A549 (cell line): ENCODE measurements at regions not wholly inside any gene's neighbourhood (a gene's known extent, or its start where the extent isn't known, plus 50 kb on each side); places are given as distances from the start of the nearest gene placed in this dataset.
A peak's percentile ranks its signal among the peaks of the same experiment; 100 is the strongest.

Experiments
- ATAC-seq, 2 experiments: fragments of 200-7000 bp in 1 of 2; fragments of >200 bp in 1 of 2; cut with Nextera tagmentation in 1 of 2; cut with Tn5 transposase in 1 of 2; 3 replicates each; pipeline versions ENCODE4 v1.8.0 to v1.9.1; 2018 to 2020; ENCODE audit warnings: mild to moderate bottlenecking in 1 of 2, moderate library complexity in 1 of 2
- CTCF ChIA-PET: fragments of 300-600 bp; sonication (Branson Sonifier 250); formaldehyde crosslinking; extraction: SDS; loops from one replicate; lab custom pipeline; 2021; ENCODE audit warnings: antibody characterized with exemption, inconsistent platforms; lab: Yijun Ruan, JAX
- POLR2A ChIA-PET: fragments of 350-600 bp; formaldehyde crosslinking; extraction: SDS; loops from one replicate; lab custom pipeline; 2021; ENCODE audit warnings: antibody characterized with exemption, inconsistent platforms; lab: Yijun Ruan, JAX
- DNase-seq, 2 experiments: peaks; one replicate each; pipeline versions ENCODE4 v3.0.0 to v3.0.0-alpha.2; 2011 to 2016; ENCODE audit warnings: low read depth in 1 of 2, low spot score in 1 of 2
- FAIRE-seq: peaks from 2 replicates; lab custom pipeline; 2011; peaks lifted over from hg19 to GRCh38; lab: Jason Lieb, UNC
- H3K27ac ChIP-seq, 2 experiments: fragments of >200 bp; sonication (Bioruptor Twin); formaldehyde crosslinking; 3 replicates each; pipeline ENCODE4 v1.5.1; 2016 to 2017
- H3K4me1 ChIP-seq: fragments of >200 bp; sonication (Bioruptor Twin); formaldehyde crosslinking; 3 replicates; pipeline ENCODE4 v1.6.1; 2016
- H3K4me2 ChIP-seq: fragments of >200 bp; sonication (Bioruptor Twin); formaldehyde crosslinking; 3 replicates; pipeline ENCODE4 v1.6.1; 2016
- H3K4me3 ChIP-seq: fragments of >200 bp; sonication (Bioruptor Twin); formaldehyde crosslinking; 3 replicates; pipeline ENCODE4 v1.5.1; 2016
- H3K9me3 ChIP-seq: fragments of >200 bp; sonication (Bioruptor Twin); formaldehyde crosslinking; 3 replicates; pipeline ENCODE4 v1.6.1; 2016
- CHD2 ChIP-seq: fragments of 150-350 bp; IDR thresholded peaks from 2 replicates; pipeline ENCODE4 v1.6.1; 2014; ENCODE audit warnings: low read length; ENCODE audit not compliant: partially characterized antibody
- EP300 ChIP-seq, 2 experiments: fragments of >200 bp; sonication (Bioruptor Twin); formaldehyde crosslinking; IDR thresholded peaks; 2 replicates in 1 of 2; 3 replicates in 1 of 2; pipeline ENCODE4 v1.6.1; 2016 to 2017
- GATA3 ChIP-seq: IDR thresholded peaks from 2 replicates; pipeline ENCODE4 v1.6.1; 2012; ENCODE audit warnings: borderline replicate concordance
- HOXB13 ChIP-seq: fragments of 250-450 bp; sonication (Bioruptor Pico); IDR thresholded peaks from 2 replicates; pipeline ENCODE4 v1.5.0; 2020; ENCODE audit warnings: low read depth, mild to moderate bottlenecking, moderate library complexity
- HOXB5 ChIP-seq: fragments of 250-450 bp; sonication (Bioruptor Pico); IDR thresholded peaks from 2 replicates; pipeline ENCODE4 v1.5.0; 2020; ENCODE audit warnings: mild to moderate bottlenecking, moderate library complexity
- JUN ChIP-seq, 2 experiments: fragments of >200 bp; sonication (Bioruptor Twin); formaldehyde crosslinking; IDR thresholded peaks; 2 replicates in 1 of 2; 3 replicates in 1 of 2; pipeline ENCODE4 v1.6.1; 2016 to 2017
- KDM1A ChIP-seq: fragments of 200-600 bp; sonication (generic); IDR thresholded peaks from 2 replicates; pipeline ENCODE4 v1.6.1; 2016; ENCODE audit warnings: low read depth, mild to moderate bottlenecking
- KDM5A ChIP-seq: fragments of 200-600 bp; sonication (generic); IDR thresholded peaks from 2 replicates; pipeline ENCODE4 v1.6.1; 2016; ENCODE audit warnings: antibody characterized with exemption, mild to moderate bottlenecking
- MAFK ChIP-seq: fragments of 450-650 bp; IDR thresholded peaks from 2 replicates; pipeline ENCODE4 v1.6.1; 2014; ENCODE audit not compliant: partially characterized antibody
- MAZ ChIP-seq: fragments of 150-350 bp; IDR thresholded peaks from 2 replicates; pipeline ENCODE4 v1.6.1; 2014; ENCODE audit warnings: antibody characterized with exemption, low read depth, low read length, borderline replicate concordance
- NR3C1 ChIP-seq: fragments of >200 bp; sonication (Bioruptor Twin); formaldehyde crosslinking; IDR thresholded peaks from 3 replicates; pipeline ENCODE4 v1.6.1; 2017
- PBX3 ChIP-seq: IDR thresholded peaks from 2 replicates; pipeline ENCODE4 v1.6.1; 2012
- PHF8 ChIP-seq: fragments of 200-600 bp; sonication (generic); IDR thresholded peaks from 2 replicates; pipeline ENCODE4 v1.6.1; 2016; ENCODE audit warnings: low read depth, mild to moderate bottlenecking, antibody characterized with exemption, moderate library complexity, borderline replicate concordance
- POLR2AphosphoS2 ChIP-seq: conservative IDR thresholded peaks from 2 replicates; pipeline ENCODE4 v1.6.1; 2012; ENCODE audit warnings: low read length, improper control_type of control experiment, inconsistent platforms
- RAD21 ChIP-seq, 2 experiments: fragments of >200 bp in 1 of 2; sonication (Bioruptor Twin) in 1 of 2; formaldehyde crosslinking in 1 of 2; IDR thresholded peaks in 1 of 2; conservative IDR thresholded peaks in 1 of 2; 2 replicates in 1 of 2; 3 replicates in 1 of 2; pipeline ENCODE4 v1.6.1; 2012 to 2018; ENCODE audit warnings: inconsistent platforms in 1 of 2
- RARB ChIP-seq: fragments of 250-450 bp; sonication (Bioruptor Pico); IDR thresholded peaks from 2 replicates; pipeline ENCODE4 v1.8.0; 2021; ENCODE audit warnings: mild to moderate bottlenecking, moderate library complexity
- RFX5 ChIP-seq: fragments of 450-650 bp; IDR thresholded peaks from 2 replicates; pipeline ENCODE4 v1.7.1; 2014; ENCODE audit warnings: antibody characterized with exemption, mild to moderate bottlenecking, moderate library complexity
- RNF2 ChIP-seq: fragments of 200-600 bp; sonication (generic); IDR thresholded peaks from 2 replicates; pipeline ENCODE4 v1.6.1; 2016; ENCODE audit warnings: low read depth, mild to moderate bottlenecking, antibody characterized with exemption, moderate library complexity, borderline replicate concordance
- SREBF2 ChIP-seq: fragments of 450-650 bp; IDR thresholded peaks from 2 replicates; pipeline ENCODE4 v1.6.1; 2014; ENCODE audit warnings: mild to moderate bottlenecking, moderate library complexity
- ZC3H11A ChIP-seq: fragments of 450-650 bp; IDR thresholded peaks from 2 replicates; pipeline ENCODE4 v1.6.1; 2014; ENCODE audit warnings: antibody characterized with exemption, mild to moderate bottlenecking
- WGBS: methylation state at CpG from one replicate; pipeline ENCODE4 v1.1.6; 2017; ENCODE audit errors: missing lambda C conversion rate; 5-methylcytosine and 5-hydroxymethylcytosine counted together
- TF ChIP-seq, protein P1 (sequence below): IDR thresholded peaks from 2 replicates; pipeline ENCODE4 v1.6.1; 2012; ENCODE audit warnings: low read depth, borderline replicate concordance
- TF ChIP-seq, protein P2 (sequence below): fragments of >200 bp; sonication (Bioruptor Twin); formaldehyde crosslinking; IDR thresholded peaks from 2 replicates; pipeline ENCODE4 v1.6.1; 2016
- TF ChIP-seq, protein P3 (sequence below): fragments of 150-350 bp; IDR thresholded peaks from 2 replicates; pipeline ENCODE4 v1.6.1; 2014; ENCODE audit warnings: low read depth, mild to moderate bottlenecking, low read length

GRCh38 chr13:47454986-47455385 is 546.1 kb downstream of the SUCLA2 start:
- WGBS: 2% methylated on average over 3 of the region's 3 CpGs
- POLR2A ChIA-PET: no interaction called here
- Histone ChIP-seq H3K9me3 (no peaks in the 10 kb centered on the region), H3K4me1 (no peaks in the 10 kb centered on the region), H3K4me3 (no peak overlapping the region)
- no peak for DNase-seq
- TF ChIP-seq PHF8 (no peak), HOXB13 (CRISPR knock-in tag) (no peak), SREBF2 (no peak), GATA3 (no peak), KDM1A (no peak), PBX3 (no peak), KDM5A (no peak), RFX5 (no peak), NR3C1 (no peak), MAZ (no peak), RNF2 (no peak), JUN (IDR thresholded peaks at IDR 0.05) (no peak), RAD21 (conservative IDR thresholded peaks at IDR 0.05 in 1 of 2, IDR thresholded peaks at IDR 0.05 in 1 of 2) (no peak), RARB (CRISPR knock-in tag) (no peak), HOXB5 (CRISPR knock-in tag) (no peak), POLR2AphosphoS2 (no peak), EP300 (IDR thresholded peaks at IDR 0.05) (no peak), CHD2 (no peak)
- TF ChIP-seq, protein P1, sequence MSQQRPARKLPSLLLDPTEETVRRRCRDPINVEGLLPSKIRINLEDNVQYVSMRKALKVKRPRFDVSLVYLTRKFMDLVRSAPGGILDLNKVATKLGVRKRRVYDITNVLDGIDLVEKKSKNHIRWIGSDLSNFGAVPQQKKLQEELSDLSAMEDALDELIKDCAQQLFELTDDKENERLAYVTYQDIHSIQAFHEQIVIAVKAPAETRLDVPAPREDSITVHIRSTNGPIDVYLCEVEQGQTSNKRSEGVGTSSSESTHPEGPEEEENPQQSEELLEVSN: no peak
- TF ChIP-seq, protein P2, sequence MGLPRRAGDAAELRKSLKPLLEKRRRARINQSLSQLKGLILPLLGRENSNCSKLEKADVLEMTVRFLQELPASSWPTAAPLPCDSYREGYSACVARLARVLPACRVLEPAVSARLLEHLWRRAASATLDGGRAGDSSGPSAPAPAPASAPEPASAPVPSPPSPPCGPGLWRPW: no peak
- TF ChIP-seq, all 56 proteins: peak for 0
- ATAC-seq (no peak), FAIRE-seq (no peak)
- H3K27ac ChIP-seq: no peak overlapping the region
- no peak overlapping the region for H3K4me2 ChIP-seq
- CTCF ChIA-PET: no interaction called here

DNA sequence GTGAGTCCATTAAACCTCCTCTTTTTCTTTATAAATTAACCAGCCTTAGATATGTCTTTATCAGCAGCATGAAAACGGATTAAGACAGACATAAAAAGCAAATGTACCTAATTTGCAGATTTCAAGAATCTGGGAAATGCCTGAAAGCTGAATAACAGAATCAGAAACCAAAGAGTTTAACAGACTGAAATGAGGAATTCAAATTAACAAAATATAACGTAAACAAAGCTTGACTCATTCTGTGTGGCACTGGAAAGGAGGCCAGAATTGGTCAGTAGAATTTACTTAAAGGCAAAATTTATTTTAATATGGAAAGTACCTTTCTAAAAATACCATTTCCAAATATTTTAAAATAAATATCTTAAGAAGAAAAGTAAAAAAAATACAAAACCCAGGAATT is 540.6 kb upstream of the HTR2A start:
- no peak for FAIRE-seq
- H3K4me3 ChIP-seq: no peak overlapping the region
- H3K4me1 ChIP-seq: no peaks in the 10 kb centered on the region
- H3K4me2 ChIP-seq: no peak overlapping the region
- no peak for ATAC-seq
- no peak overlapping the region for H3K27ac ChIP-seq
- H3K9me3 ChIP-seq: no peaks in the 10 kb centered on the region
- CTCF ChIA-PET: no interaction called here
- WGBS: 3% methylated on average over 2 of the region's 2 CpGs
- TF ChIP-seq, protein P3, sequence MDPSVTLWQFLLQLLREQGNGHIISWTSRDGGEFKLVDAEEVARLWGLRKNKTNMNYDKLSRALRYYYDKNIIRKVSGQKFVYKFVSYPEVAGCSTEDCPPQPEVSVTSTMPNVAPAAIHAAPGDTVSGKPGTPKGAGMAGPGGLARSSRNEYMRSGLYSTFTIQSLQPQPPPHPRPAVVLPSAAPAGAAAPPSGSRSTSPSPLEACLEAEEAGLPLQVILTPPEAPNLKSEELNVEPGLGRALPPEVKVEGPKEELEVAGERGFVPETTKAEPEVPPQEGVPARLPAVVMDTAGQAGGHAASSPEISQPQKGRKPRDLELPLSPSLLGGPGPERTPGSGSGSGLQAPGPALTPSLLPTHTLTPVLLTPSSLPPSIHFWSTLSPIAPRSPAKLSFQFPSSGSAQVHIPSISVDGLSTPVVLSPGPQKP: no peak
- no peak for TF ChIP-seq ZC3H11A
- TF ChIP-seq RAD21 (conservative IDR thresholded peaks at IDR 0.05 in 1 of 2, IDR thresholded peaks at IDR 0.05 in 1 of 2): no peak
- TF ChIP-seq RNF2: no peak
- POLR2A ChIA-PET: no interaction called here
- DNase-seq: no peak

DNA sequence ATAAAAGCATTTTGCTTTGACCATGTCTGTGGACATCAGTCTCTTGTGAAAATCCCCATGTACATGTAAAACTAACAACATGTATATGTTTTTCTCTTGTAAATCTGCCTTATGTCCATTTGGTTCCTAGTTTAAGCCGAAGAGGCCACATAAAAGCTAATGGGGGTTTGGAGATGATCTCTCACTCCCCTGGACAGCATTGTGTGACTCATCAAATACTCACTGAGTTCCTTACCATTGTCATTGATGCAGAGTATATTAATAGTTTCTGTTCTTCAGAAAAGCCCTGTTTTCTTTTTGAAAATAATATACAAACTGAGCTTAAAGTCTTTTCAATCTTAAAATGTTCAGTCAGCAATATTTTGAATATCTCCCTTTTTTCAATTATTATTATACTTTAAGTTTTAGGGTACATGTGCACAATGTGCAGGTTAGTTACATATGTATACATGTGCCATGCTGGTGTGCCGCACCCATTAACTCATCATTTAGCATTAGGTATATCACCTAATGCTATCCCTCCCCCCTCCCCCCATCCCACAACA is 536.7 kb upstream of the HTR2A start:
- 53% methylated on average over 2 of the region's 2 CpGs for WGBS
- Histone ChIP-seq H3K4me3 (no peak overlapping the region), H3K4me1 (no peaks in the 10 kb centered on the region), H3K27ac (no peak overlapping the region), H3K9me3 (no peaks in the 10 kb centered on the region), H3K4me2 (no peak overlapping the region)
- ChIA-PET CTCF (no interaction called here), POLR2A (no interaction called here)
- DNase-seq: no peak
- no peak for ATAC-seq
- no peak for FAIRE-seq
- TF ChIP-seq MAFK (peak; percentile 53), GATA3 (no peak)
